Trophoblast cell (in vitro differentiated cells and primary cell): ENCODE measurements at regions not wholly inside any gene's neighbourhood (a gene's known extent, or its start where the extent isn't known, plus 50 kb on each side); places are given as distances from the start of the nearest gene placed in this dataset.

Experiments
- DNase-seq, 2 donors: peaks; one replicate each; pipeline ENCODE4 v3.0.0-alpha.2; 2016
- H2AFZ ChIP-seq: 2 replicates; pipeline ENCODE4 v1.6.1; 2013; ENCODE audit warnings: low read length, moderate library complexity, mild to moderate bottlenecking; ENCODE audit not compliant: insufficient read depth, poor library complexity
- H2AK5ac ChIP-seq: 2 replicates; pipeline ENCODE4 v1.6.1; 2013; ENCODE audit warnings: mild to moderate bottlenecking, low read length
- H2BK120ac ChIP-seq: 2 replicates; pipeline ENCODE4 v1.6.1; 2013; ENCODE audit warnings: low read length, mild to moderate bottlenecking, moderate library complexity; ENCODE audit not compliant: insufficient read depth, poor library complexity
- H2BK12ac ChIP-seq: 2 replicates; pipeline ENCODE4 v1.6.1; 2013; ENCODE audit warnings: mild to moderate bottlenecking, low read length, moderate library complexity
- H2BK5ac ChIP-seq: 2 replicates; pipeline ENCODE4 v1.6.1; 2013; ENCODE audit warnings: low read length, low read depth, moderate library complexity, mild to moderate bottlenecking; ENCODE audit not compliant: poor library complexity
- H3K14ac ChIP-seq: 2 replicates; pipeline ENCODE4 v1.6.1; 2013; ENCODE audit warnings: mild to moderate bottlenecking, low read length
- H3K18ac ChIP-seq: 2 replicates; pipeline ENCODE4 v1.6.1; 2013; ENCODE audit warnings: mild to moderate bottlenecking, low read length
- H3K23ac ChIP-seq: 2 replicates; pipeline ENCODE4 v1.6.1; 2013; ENCODE audit warnings: low read length
- H3K27ac ChIP-seq: 2 replicates; pipeline ENCODE4 v1.5.1; 2013; ENCODE audit warnings: low read depth, mild to moderate bottlenecking, inconsistent platforms, low read length, moderate library complexity
- H3K27me3 ChIP-seq: 2 replicates; pipeline ENCODE4 v1.6.1; 2013; ENCODE audit warnings: inconsistent platforms, mild to moderate bottlenecking, low read length, moderate library complexity; ENCODE audit not compliant: insufficient read depth
- H3K36me3 ChIP-seq, 2 experiments: 1 replicate in 1 of 2; 2 replicates in 1 of 2; pipeline ENCODE4 v1.6.1; 2013; ENCODE audit warnings: low read length in 2 of 2, mild to moderate bottlenecking in 2 of 2, moderate library complexity in 1 of 2; ENCODE audit not compliant: insufficient read depth in 2 of 2, control insufficient read depth in 1 of 2
- H3K4ac ChIP-seq: 2 replicates; pipeline ENCODE4 v1.6.1; 2013; ENCODE audit warnings: low read depth, mild to moderate bottlenecking, low read length, moderate library complexity
- H3K4me1 ChIP-seq, 2 experiments: 1 replicate in 1 of 2; 2 replicates in 1 of 2; pipeline ENCODE4 v1.6.1; 2013; ENCODE audit warnings: low read length in 2 of 2, mild to moderate bottlenecking in 2 of 2, moderate library complexity in 1 of 2; ENCODE audit not compliant: insufficient read depth in 2 of 2, control insufficient read depth in 1 of 2
- H3K4me2 ChIP-seq: 2 replicates; pipeline ENCODE4 v1.6.1; 2013; ENCODE audit warnings: inconsistent platforms, mild to moderate bottlenecking, low read length, moderate library complexity
- H3K4me3 ChIP-seq: 2 replicates; pipeline ENCODE4 v1.5.1; 2013; ENCODE audit warnings: mild to moderate bottlenecking, low read depth, low read length, inconsistent platforms
- H3K79me1 ChIP-seq: one replicate; pipeline ENCODE4 v1.6.1; 2013; ENCODE audit warnings: low read length
- H3K79me2 ChIP-seq: 2 replicates; pipeline ENCODE4 v1.6.1; 2013; ENCODE audit warnings: low read length, mild to moderate bottlenecking; ENCODE audit not compliant: control insufficient read depth, insufficient read depth, poor library complexity
- H3K9ac ChIP-seq: 2 replicates; pipeline ENCODE4 v1.6.1; 2013; ENCODE audit warnings: mild to moderate bottlenecking, low read length
- H3K9me3 ChIP-seq: 2 replicates; pipeline ENCODE4 v1.6.1; 2013; ENCODE audit warnings: low read depth, mild to moderate bottlenecking, control low read depth, inconsistent platforms, low read length; ENCODE audit not compliant: insufficient read depth
- H4K12ac ChIP-seq: 2 replicates; pipeline ENCODE4 v1.6.1; 2013; ENCODE audit warnings: low read depth, mild to moderate bottlenecking, low read length, moderate library complexity
- H4K8ac ChIP-seq: 2 replicates; pipeline ENCODE4 v1.6.1; 2013; ENCODE audit warnings: low read depth, mild to moderate bottlenecking, low read length, moderate library complexity
- H4K91ac ChIP-seq: one replicate; pipeline ENCODE4 v1.6.1; 2013; ENCODE audit warnings: low read depth, mild to moderate bottlenecking, low read length, moderate library complexity
- WGBS: extraction: QIAGEN DNeasy Blood & Tissue Kit; methylation state at CpG from one replicate; pipeline ENCODE4 v1.1.7; 2013; ENCODE audit warnings: missing lambda C conversion rate; ENCODE audit not compliant: insufficient read length, insufficient coverage; ENCODE audit errors: extremely low coverage; 5-methylcytosine and 5-hydroxymethylcytosine counted together

GRCh38 chr10:2051108-2051507 lies 313.8 kb upstream of the ADARB2 start:
- Histone ChIP-seq H3K18ac (no peak overlapping the region), H3K36me3 (no peaks in the 10 kb centered on the region), H3K4me2 (no peak overlapping the region), H2BK120ac (no peak overlapping the region), H3K9ac (no peak overlapping the region), H4K91ac (no peak overlapping the region), H3K14ac (no peak overlapping the region), H3K4me1 (no peaks in the 10 kb centered on the region), H2AK5ac (no peak overlapping the region), H4K12ac (no peak overlapping the region), H3K9me3 (no peaks in the 10 kb centered on the region), H4K8ac (no peak overlapping the region), H3K27me3 (no peaks in the 10 kb centered on the region), H3K79me1 (no peaks in the 10 kb centered on the region), H3K79me2 (no peaks in the 10 kb centered on the region), H3K27ac (no peak overlapping the region), H3K23ac (no peak overlapping the region), H2BK5ac (no peak overlapping the region), H2BK12ac (no peak overlapping the region), H3K4me3 (no peak overlapping the region), H3K4ac (no peak overlapping the region), H2AFZ (no peak overlapping the region)
- no peak for DNase-seq
- WGBS = no CpG with 5 or more reads among the region's 7 CpGs

- no peaks in the 10 kb centered on the region for H3K27me3 ChIP-seq
- H4K91ac ChIP-seq = no peak overlapping the region
- no peaks in the 10 kb centered on the region for H3K79me2 ChIP-seq
- H3K4me1 ChIP-seq = no peaks in the 10 kb centered on the region
- H4K12ac ChIP-seq = no peak overlapping the region
- no peak overlapping the region for H3K9ac ChIP-seq
- no peak overlapping the region for H3K18ac ChIP-seq
- no peak for DNase-seq
- H3K14ac ChIP-seq = no peak overlapping the region
- H2AK5ac ChIP-seq = no peak overlapping the region
- H3K4me2 ChIP-seq = no peak overlapping the region
- H2BK5ac ChIP-seq = no peak overlapping the region
- H3K36me3 ChIP-seq = no peaks in the 10 kb centered on the region
- H3K27ac ChIP-seq = no peak overlapping the region
- no peak overlapping the region for H2AFZ ChIP-seq
- H3K9me3 ChIP-seq = no peaks in the 10 kb centered on the region
- no peak overlapping the region for H2BK120ac ChIP-seq
- no peak overlapping the region for H3K23ac ChIP-seq
- H3K4ac ChIP-seq = no peak overlapping the region
- H3K79me1 ChIP-seq = no peaks in the 10 kb centered on the region
- no peak overlapping the region for H3K4me3 ChIP-seq
- H4K8ac ChIP-seq = no peak overlapping the region
- no peak overlapping the region for H2BK12ac ChIP-seq
Observed at GRCh38 chr10:2049560-2049959, 312.2 kb upstream of the ADARB2 start.

- Histone ChIP-seq H3K23ac (no peak overlapping the region), H3K4ac (no peak overlapping the region), H4K91ac (no peak overlapping the region), H3K9ac (no peak overlapping the region), H3K4me3 (no peak overlapping the region), H3K4me1 (no peaks in the 10 kb centered on the region), H3K27me3 (no peaks in the 10 kb centered on the region), H3K4me2 (no peak overlapping the region), H3K36me3 (no peaks in the 10 kb centered on the region), H4K12ac (no peak overlapping the region), H2AFZ (no peak overlapping the region), H3K9me3 (no peaks in the 10 kb centered on the region), H3K79me2 (no peaks in the 10 kb centered on the region), H3K18ac (no peak overlapping the region), H2BK5ac (no peak overlapping the region), H2AK5ac (no peak overlapping the region), H2BK120ac (no peak overlapping the region), H2BK12ac (no peak overlapping the region), H3K27ac (no peak overlapping the region), H3K14ac (no peak overlapping the region), H3K79me1 (no peaks in the 10 kb centered on the region), H4K8ac (no peak overlapping the region)
- no peak for DNase-seq
- no CpG with 5 or more reads among the region's 5 CpGs for WGBS
Observed at GRCh38 chr10:2048337-2048973, 311.1 kb upstream of the ADARB2 start.

- Histone ChIP-seq H3K4me3 (no peak overlapping the region), H2BK12ac (no peak overlapping the region), H3K27ac (no peak overlapping the region), H4K12ac (no peak overlapping the region), H3K9ac (no peak overlapping the region), H4K91ac (no peak overlapping the region), H3K4me1 (no peaks in the 10 kb centered on the region), H3K18ac (no peak overlapping the region), H3K79me2 (no peaks in the 10 kb centered on the region), H2BK120ac (no peak overlapping the region), H3K79me1 (no peaks in the 10 kb centered on the region), H3K4me2 (no peak overlapping the region), H2AFZ (no peak overlapping the region), H3K9me3 (no peaks in the 10 kb centered on the region), H3K14ac (no peak overlapping the region), H3K23ac (no peak overlapping the region), H3K27me3 (no peaks in the 10 kb centered on the region), H4K8ac (no peak overlapping the region), H2BK5ac (no peak overlapping the region), H2AK5ac (no peak overlapping the region), H3K4ac (no peak overlapping the region), H3K36me3 (no peaks in the 10 kb centered on the region)
- WGBS = no CpG with 5 or more reads among the region's 3 CpGs
- no peak for DNase-seq
Observed at GRCh38 chr10:2047679-2048078, 310.4 kb upstream of the ADARB2 start.
